OCI-LY3 (cell line): ENCODE measurements at regions not wholly inside any gene's neighbourhood (a gene's known extent, or its start where the extent isn't known, plus 50 kb on each side); places are given as distances from the start of the nearest gene placed in this dataset.
"Not testable (repeated sequence)": the region's sequence is repeated elsewhere in the genome, so short reads cannot be mapped to it uniquely, and the experiment has no call there.

ENCODE experiments used
- H2AFZ ChIP-seq: fragments of 200-600, 300-600 bp; shearing (Covaris generic); 2 replicates; pipeline ENCODE4 v1.6.0; 2014; ENCODE audit warnings: antibody characterized with exemption, low read depth, low read length
- H3K27ac ChIP-seq: fragments of 200-600, 300-600 bp; sonication (generic); 2 replicates; pipeline ENCODE4 v1.5.1; 2014; ENCODE audit warnings: mild to moderate bottlenecking, low read length, moderate library complexity, mixed read lengths
- H3K27me3 ChIP-seq: fragments of 200-600, 300-600 bp; sonication (generic); 2 replicates; pipeline ENCODE4 v1.6.1; 2014; ENCODE audit warnings: low read depth, low read length, mixed read lengths
- H3K36me3 ChIP-seq: fragments of 200-600, 300-600 bp; sonication (generic); replicated peaks from 2 replicates; pipeline ENCODE3; 2014; ENCODE audit warnings: low read depth, low read length, mixed read lengths
- H3K4me1 ChIP-seq: fragments of 300-600, 200-600 bp; sonication (generic); 2 replicates; pipeline ENCODE4 v1.6.1; 2014; ENCODE audit warnings: low read length, mixed read lengths
- H3K4me2 ChIP-seq: fragments of 200-600, 300-600 bp; sonication (generic); 2 replicates; pipeline ENCODE4 v1.6.1; 2014; ENCODE audit warnings: low read length, mixed read lengths
- H3K4me3 ChIP-seq: fragments of 300-600, 200-600 bp; sonication (generic); 2 replicates; pipeline ENCODE4 v1.5.1; 2014; ENCODE audit warnings: antibody characterized with exemption, mild to moderate bottlenecking, low read length, moderate library complexity
- H3K79me2 ChIP-seq: fragments of 300-600, 200-600 bp; shearing (Covaris generic); 2 replicates; pipeline ENCODE4 v1.6.1; 2014; ENCODE audit warnings: mild to moderate bottlenecking, low read length, mixed read lengths
- H3K9ac ChIP-seq: fragments of 300-600, 200-600 bp; shearing (Covaris generic); 2 replicates; pipeline ENCODE4 v1.6.0; 2014; ENCODE audit warnings: mild to moderate bottlenecking, low read length, moderate library complexity
- H3K9me3 ChIP-seq: fragments of 200-600, 300-600 bp; shearing (Covaris generic); 2 replicates; pipeline ENCODE4 v1.6.1; 2014; ENCODE audit warnings: low read length, mixed read lengths; ENCODE audit not compliant: insufficient read depth
- H4K20me1 ChIP-seq: fragments of 200-600, 300-600 bp; sonication (generic); 2 replicates; pipeline ENCODE4 v1.6.1; 2016; ENCODE audit warnings: low read length, mixed read lengths; ENCODE audit not compliant: insufficient read depth
- CTCF ChIP-seq: fragments of 200-600, 300-600 bp; sonication (generic); IDR thresholded peaks from 2 replicates; pipeline ENCODE4 v1.5.1; 2014; ENCODE audit warnings: antibody characterized with exemption, low read length, low read depth
- EZH2phosphoT487 ChIP-seq: fragments of 200-600 bp; shearing (Covaris generic); IDR thresholded peaks from 2 replicates; pipeline ENCODE4 v1.6.1; 2018; ENCODE audit warnings: antibody characterized with exemption, mixed run types, low read depth

GRCh38 chr2:241984658-241985057 lies 115.1 kb downstream of the RTP5 start:
- no peaks in the 10 kb centered on the region for H3K27me3 ChIP-seq
- no peak overlapping the region for H2AFZ ChIP-seq
- H3K4me3 ChIP-seq, result no peak overlapping the region
- H3K4me2 ChIP-seq, result no peak overlapping the region
- no peaks in the 10 kb centered on the region for H3K79me2 ChIP-seq
- no peak overlapping the region for H3K27ac ChIP-seq
- H3K4me1 ChIP-seq, result no peaks in the 10 kb centered on the region
- H4K20me1 ChIP-seq, result no peaks in the 10 kb centered on the region
- no peak overlapping the region for H3K9ac ChIP-seq
- no peaks in the 10 kb centered on the region for H3K36me3 ChIP-seq
- H3K9me3 ChIP-seq, result no peaks in the 10 kb centered on the region
- TF ChIP-seq EZH2phosphoT487 (no peak), CTCF (no peak)

- H3K9ac ChIP-seq, H3K27ac ChIP-seq, H3K4me1 ChIP-seq, H3K4me3 ChIP-seq, H3K27me3 ChIP-seq, H3K9me3 ChIP-seq, H3K4me2 ChIP-seq, H4K20me1 ChIP-seq, H2AFZ ChIP-seq, H3K36me3 ChIP-seq, H3K79me2 ChIP-seq: not testable (repeated sequence)
Observed at GRCh38 chr2:241985161-241985985, 115.8 kb downstream of the RTP5 start.

GRCh38 chr2:241985986-241986329 lies 116.4 kb downstream of the RTP5 start:
- Histone ChIP-seq H3K36me3 (no peaks in the 10 kb centered on the region), H3K9ac (no peak overlapping the region), H4K20me1 (no peaks in the 10 kb centered on the region), H3K27ac (no peak overlapping the region), H2AFZ (no peak overlapping the region), H3K79me2 (no peaks in the 10 kb centered on the region), H3K4me2 (no peak overlapping the region), H3K27me3 (no peaks in the 10 kb centered on the region), H3K9me3 (no peaks in the 10 kb centered on the region), H3K4me1 (no peaks in the 10 kb centered on the region), H3K4me3 (no peak overlapping the region)
- TF ChIP-seq EZH2phosphoT487, result no peak
- TF ChIP-seq CTCF, result no peak

GRCh38 chr2:241986836-241987641 lies 117.5 kb downstream of the RTP5 start:
- Histone ChIP-seq H3K79me2 (no peaks in the 10 kb centered on the region), H3K4me3 (no peak overlapping the region), H4K20me1 (no peaks in the 10 kb centered on the region), H3K4me2 (no peak overlapping the region), H3K4me1 (no peaks in the 10 kb centered on the region), H3K9me3 (no peaks in the 10 kb centered on the region), H3K9ac (no peak overlapping the region), H2AFZ (no peak overlapping the region), H3K27me3 (no peaks in the 10 kb centered on the region), H3K36me3 (no peaks in the 10 kb centered on the region), H3K27ac (no peak overlapping the region)
- TF ChIP-seq CTCF (no peak), EZH2phosphoT487 (no peak)
